ENCODE measurements at regions not wholly inside any gene's neighbourhood (a gene's known extent, or its start where the extent isn't known, plus 50 kb on each side); places are given as distances from the start of the nearest gene placed in this dataset.

- Mint-ChIP-seq H3K27ac (no peak overlapping the region), H3K27me3 (peaks cover 3% of the 10 kb centered on the region), H3K4me1 (ENCODE audit: low read depth) (no peaks in the 10 kb centered on the region), H3K36me3 (ENCODE audit: insufficient read depth) (no peaks in the 10 kb centered on the region), H3K9me3 (ENCODE audit: low read depth) (no peaks in the 10 kb centered on the region), H3K4me3 (ENCODE audit: low read depth) (no peak overlapping the region)
- DNase-seq (ENCODE audit: low spot score, unreplicated experiment), result no peak
- TF ChIP-seq, protein P1, sequence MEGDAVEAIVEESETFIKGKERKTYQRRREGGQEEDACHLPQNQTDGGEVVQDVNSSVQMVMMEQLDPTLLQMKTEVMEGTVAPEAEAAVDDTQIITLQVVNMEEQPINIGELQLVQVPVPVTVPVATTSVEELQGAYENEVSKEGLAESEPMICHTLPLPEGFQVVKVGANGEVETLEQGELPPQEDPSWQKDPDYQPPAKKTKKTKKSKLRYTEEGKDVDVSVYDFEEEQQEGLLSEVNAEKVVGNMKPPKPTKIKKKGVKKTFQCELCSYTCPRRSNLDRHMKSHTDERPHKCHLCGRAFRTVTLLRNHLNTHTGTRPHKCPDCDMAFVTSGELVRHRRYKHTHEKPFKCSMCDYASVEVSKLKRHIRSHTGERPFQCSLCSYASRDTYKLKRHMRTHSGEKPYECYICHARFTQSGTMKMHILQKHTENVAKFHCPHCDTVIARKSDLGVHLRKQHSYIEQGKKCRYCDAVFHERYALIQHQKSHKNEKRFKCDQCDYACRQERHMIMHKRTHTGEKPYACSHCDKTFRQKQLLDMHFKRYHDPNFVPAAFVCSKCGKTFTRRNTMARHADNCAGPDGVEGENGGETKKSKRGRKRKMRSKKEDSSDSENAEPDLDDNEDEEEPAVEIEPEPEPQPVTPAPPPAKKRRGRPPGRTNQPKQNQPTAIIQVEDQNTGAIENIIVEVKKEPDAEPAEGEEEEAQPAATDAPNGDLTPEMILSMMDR (IDR thresholded peaks at IDR 0.05; ENCODE audit: unreplicated experiment), result no peak
Observed at GRCh38 chr2:12827721-12828120, 111.0 kb downstream of the TRIB2 start.

GRCh38 chr2:12828980-12829379 is 112.2 kb downstream of the TRIB2 start:
- DNase-seq (ENCODE audit: low spot score, unreplicated experiment), result no peak
- Mint-ChIP-seq H3K36me3 (ENCODE audit: insufficient read depth) (no peaks in the 10 kb centered on the region), H3K4me1 (ENCODE audit: low read depth) (no peaks in the 10 kb centered on the region), H3K4me3 (ENCODE audit: low read depth) (no peak overlapping the region), H3K9me3 (ENCODE audit: low read depth) (no peaks in the 10 kb centered on the region), H3K27me3 (peaks cover 3% of the 10 kb centered on the region), H3K27ac (no peak overlapping the region)
- TF ChIP-seq, protein P1 (IDR thresholded peaks at IDR 0.05; ENCODE audit: unreplicated experiment), result no peak

GRCh38 chr2:12831016-12831415 is 114.3 kb downstream of the TRIB2 start:
- Mint-ChIP-seq H3K27me3 (peaks cover 3% of the 10 kb centered on the region), H3K36me3 (ENCODE audit: insufficient read depth) (no peaks in the 10 kb centered on the region), H3K27ac (no peak overlapping the region), H3K4me3 (ENCODE audit: low read depth) (no peak overlapping the region), H3K9me3 (ENCODE audit: low read depth) (no peaks in the 10 kb centered on the region), H3K4me1 (ENCODE audit: low read depth) (no peaks in the 10 kb centered on the region)
- TF ChIP-seq, protein P1 (IDR thresholded peaks at IDR 0.05; ENCODE audit: unreplicated experiment), result no peak
- no peak for DNase-seq (ENCODE audit: low spot score, unreplicated experiment)

- H3K9me3 Mint-ChIP-seq (ENCODE audit: low read depth), result no peaks in the 10 kb centered on the region
- H3K36me3 Mint-ChIP-seq (ENCODE audit: insufficient read depth), result no peaks in the 10 kb centered on the region
- TF ChIP-seq, protein P1 (IDR thresholded peaks at IDR 0.05; ENCODE audit: unreplicated experiment), result no peak
- no peak for DNase-seq (ENCODE audit: low spot score, unreplicated experiment)
- no peak overlapping the region for H3K4me3 Mint-ChIP-seq (ENCODE audit: low read depth)
- H3K27me3 Mint-ChIP-seq, result peaks cover 3% of the 10 kb centered on the region
- no peaks in the 10 kb centered on the region for H3K4me1 Mint-ChIP-seq (ENCODE audit: low read depth)
- no peak overlapping the region for H3K27ac Mint-ChIP-seq
Observed at GRCh38 chr2:12834239-12834638, 117.5 kb downstream of the TRIB2 start.

- Mint-ChIP-seq H3K27me3 (no peaks in the 10 kb centered on the region), H3K9me3 (ENCODE audit: low read depth) (no peaks in the 10 kb centered on the region), H3K4me3 (ENCODE audit: low read depth) (no peak overlapping the region), H3K36me3 (ENCODE audit: insufficient read depth) (no peaks in the 10 kb centered on the region), H3K27ac (no peak overlapping the region), H3K4me1 (ENCODE audit: low read depth) (no peaks in the 10 kb centered on the region)
- no peak for DNase-seq (ENCODE audit: low spot score, unreplicated experiment)
- TF ChIP-seq, protein P1 (IDR thresholded peaks at IDR 0.05; ENCODE audit: unreplicated experiment), result no peak
Observed at GRCh38 chr2:12835733-12836132, 119.0 kb downstream of the TRIB2 start.
